ENCODE measurements at regions not wholly inside any gene's neighbourhood (a gene's known extent, or its start where the extent isn't known, plus 50 kb on each side); places are given as distances from the start of the nearest gene placed in this dataset.

DNA sequence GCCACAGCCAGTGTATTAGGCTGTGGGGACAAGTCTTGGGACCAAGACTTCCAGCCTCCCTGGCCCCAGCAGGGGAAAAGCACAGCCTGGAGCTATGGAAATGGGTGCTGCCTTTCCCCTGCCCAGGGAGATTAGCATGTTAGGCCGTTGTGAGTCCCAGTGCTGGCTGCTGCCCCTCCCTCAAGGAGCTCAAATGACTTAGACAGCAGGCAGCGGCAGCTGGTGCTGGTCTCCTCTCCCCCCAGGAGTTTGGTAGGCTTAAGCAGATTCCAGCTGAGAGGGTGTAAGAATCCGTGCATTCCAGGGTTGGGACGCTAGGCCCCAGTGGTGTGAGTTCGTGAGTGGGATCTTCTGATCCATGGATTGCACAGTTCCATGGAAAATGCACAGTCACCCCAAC, 301.5 kb upstream of the PHF14 start:
- CTCF ChIA-PET, result no interaction called here
- POLR2A ChIA-PET, result no interaction called here
- no peak for TF ChIP-seq CTCF (IDR thresholded peaks at IDR 0.05; ENCODE audit: insufficient read depth, low read length, missing control alignments)
- DNase-seq (ENCODE audit: low read depth, low spot score), result no peak
- no peak overlapping the region for H3K4me3 ChIP-seq (ENCODE audit: low read depth, low read length)

- H3K4me3 ChIP-seq (ENCODE audit: low read depth, low read length), result no peak overlapping the region
- ChIA-PET POLR2A (no interaction called here), CTCF (no interaction called here)
- DNase-seq (ENCODE audit: low read depth, low spot score), result no peak
- TF ChIP-seq CTCF (IDR thresholded peaks at IDR 0.05; ENCODE audit: insufficient read depth, low read length, missing control alignments), result no peak
These were observed 296.5 kb upstream of the PHF14 start for GRCh38 chr7:10677211-10677610.

DNA sequence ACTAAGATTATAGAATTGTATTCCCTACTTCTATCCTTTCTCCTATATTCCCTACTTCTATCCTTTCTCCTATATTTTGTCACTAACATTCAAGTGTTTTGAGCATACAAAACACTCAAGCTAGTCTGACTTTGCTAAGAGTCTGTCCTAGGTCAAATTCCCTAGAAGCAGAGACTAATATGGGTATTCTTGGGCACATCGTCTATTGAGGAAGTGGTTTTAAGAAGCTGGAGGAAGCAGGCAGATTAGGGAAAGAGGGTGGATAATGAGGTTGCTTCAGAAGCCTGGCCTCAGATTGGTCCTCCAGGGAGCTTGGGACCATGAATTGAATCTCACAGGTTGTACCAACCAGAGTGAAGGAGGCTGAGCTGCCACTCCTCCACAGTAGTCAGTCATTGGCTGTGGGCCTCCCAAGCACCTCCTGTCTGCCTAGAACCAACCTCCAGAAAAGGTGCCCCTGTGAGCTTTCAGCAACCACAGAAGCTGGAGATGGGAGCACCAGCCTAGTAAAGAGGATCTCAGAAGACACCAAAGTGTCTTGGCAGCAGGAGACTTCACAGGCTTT, 295.9 kb upstream of the PHF14 start:
- ChIA-PET POLR2A (no interaction called here), CTCF (no interaction called here)
- DNase-seq (ENCODE audit: low read depth, low spot score), result no peak

GRCh38 chr7:10684606-10685005, 289.1 kb upstream of the PHF14 start:
- DNase-seq (ENCODE audit: low read depth, low spot score), result no peak
- no peak for TF ChIP-seq CTCF (IDR thresholded peaks at IDR 0.05; ENCODE audit: insufficient read depth, low read length, missing control alignments)
- ChIA-PET CTCF (no interaction called here), POLR2A (no interaction called here)
- no peak overlapping the region for H3K4me3 ChIP-seq (ENCODE audit: low read depth, low read length)

More for the DNA sequence above, 295.9 kb upstream of the PHF14 start:
- H3K4me3 ChIP-seq (ENCODE audit: low read depth, low read length), result no peak overlapping the region
- no peak for TF ChIP-seq CTCF (IDR thresholded peaks at IDR 0.05; ENCODE audit: insufficient read depth, low read length, missing control alignments)

- no peak for DNase-seq (ENCODE audit: low read depth, low spot score)
- no peak for TF ChIP-seq CTCF (IDR thresholded peaks at IDR 0.05; ENCODE audit: insufficient read depth, low read length, missing control alignments)
- ChIA-PET POLR2A (no interaction called here), CTCF (no interaction called here)
- H3K4me3 ChIP-seq (ENCODE audit: low read depth, low read length), result no peak overlapping the region
These were observed 288.6 kb upstream of the PHF14 start for GRCh38 chr7:10685040-10685439.

DNA sequence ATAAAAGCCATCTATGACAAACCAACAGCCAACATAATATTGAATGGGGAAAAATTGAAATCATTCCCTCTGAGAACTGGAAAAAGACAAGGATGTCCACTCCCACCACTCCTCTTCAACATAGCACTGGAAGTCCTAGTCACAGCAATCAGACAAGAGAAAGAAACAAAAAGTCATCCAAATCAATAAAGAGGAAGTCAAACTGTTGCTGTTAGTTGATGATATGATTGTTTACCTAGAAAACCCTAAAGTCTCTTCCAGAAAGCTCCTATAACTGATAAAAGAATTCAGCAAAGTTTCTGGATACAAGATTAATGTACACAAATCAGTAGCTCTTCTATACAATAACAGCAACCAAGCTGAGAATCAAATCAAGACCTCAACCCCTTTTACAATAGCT, 285.1 kb upstream of the PHF14 start:
- H3K4me3 ChIP-seq (ENCODE audit: low read depth, low read length), result no peak overlapping the region
- POLR2A ChIA-PET, result no interaction called here
- no peak for TF ChIP-seq CTCF (IDR thresholded peaks at IDR 0.05; ENCODE audit: insufficient read depth, low read length, missing control alignments)
- CTCF ChIA-PET, result no interaction called here
- no peak for DNase-seq (ENCODE audit: low read depth, low spot score)

All from AG04449 (cell line).